GM19324 (cell line): ENCODE measurements at regions not wholly inside any gene's neighbourhood (a gene's known extent, or its start where the extent isn't known, plus 50 kb on each side); places are given as distances from the start of the nearest gene placed in this dataset.
"Not testable (repeated sequence)": the region's sequence is repeated elsewhere in the genome, so short reads cannot be mapped to it uniquely, and the experiment has no call there.

Source experiments
- ATAC-seq: cut with Tn5 transposase; IDR thresholded peaks from one replicate; pipeline ENCODE4 v1.9.1; 2021; ENCODE audit warnings: mild to moderate bottlenecking, moderate library complexity; ENCODE audit not compliant: unreplicated experiment, low FRiP score

DNA sequence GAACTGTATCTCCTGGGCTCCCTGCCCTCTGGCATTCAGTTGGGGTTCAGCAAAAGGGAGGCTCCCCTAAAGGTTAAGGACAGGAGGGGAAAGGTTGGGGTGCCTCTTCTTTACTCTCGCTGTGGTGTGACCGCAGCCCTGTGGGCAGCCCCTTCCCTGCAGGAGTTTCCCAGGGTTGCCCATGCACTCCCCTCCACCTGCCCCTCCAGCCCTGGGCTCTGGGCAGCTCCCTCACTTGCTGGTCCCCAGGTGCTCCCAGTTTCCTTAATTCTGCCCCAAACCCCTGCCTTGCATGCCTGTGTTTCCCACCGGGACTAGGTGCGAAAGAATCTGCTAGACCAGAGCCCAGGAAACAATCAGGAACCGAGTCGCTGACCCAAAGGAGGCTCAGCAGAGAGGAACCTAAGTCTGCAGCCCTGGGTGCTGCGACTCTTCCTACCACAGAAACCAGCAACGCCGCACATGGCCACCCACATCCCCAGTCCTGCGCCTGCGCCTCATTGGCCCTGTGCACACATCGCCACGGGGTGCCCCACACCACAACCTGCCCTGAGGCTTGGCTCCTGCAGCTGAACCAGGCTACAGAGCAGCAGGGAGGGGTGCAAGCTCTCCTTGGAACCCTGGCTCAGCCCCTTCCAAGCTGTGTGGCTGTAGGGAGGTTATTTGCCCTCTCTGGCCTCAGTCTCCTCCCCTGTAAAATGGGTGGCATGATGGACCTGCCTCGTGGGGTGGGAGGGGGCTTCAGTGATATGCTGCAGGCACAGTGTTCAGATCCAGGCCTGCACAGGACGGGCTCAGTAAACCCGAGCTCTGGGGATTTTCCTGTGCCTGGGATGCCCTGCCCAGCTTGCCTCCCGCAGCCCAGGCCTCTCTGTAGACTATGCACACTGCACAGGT, 487.6 kb downstream of the PREX1 start:
- ATAC-seq = no peak

DNA sequence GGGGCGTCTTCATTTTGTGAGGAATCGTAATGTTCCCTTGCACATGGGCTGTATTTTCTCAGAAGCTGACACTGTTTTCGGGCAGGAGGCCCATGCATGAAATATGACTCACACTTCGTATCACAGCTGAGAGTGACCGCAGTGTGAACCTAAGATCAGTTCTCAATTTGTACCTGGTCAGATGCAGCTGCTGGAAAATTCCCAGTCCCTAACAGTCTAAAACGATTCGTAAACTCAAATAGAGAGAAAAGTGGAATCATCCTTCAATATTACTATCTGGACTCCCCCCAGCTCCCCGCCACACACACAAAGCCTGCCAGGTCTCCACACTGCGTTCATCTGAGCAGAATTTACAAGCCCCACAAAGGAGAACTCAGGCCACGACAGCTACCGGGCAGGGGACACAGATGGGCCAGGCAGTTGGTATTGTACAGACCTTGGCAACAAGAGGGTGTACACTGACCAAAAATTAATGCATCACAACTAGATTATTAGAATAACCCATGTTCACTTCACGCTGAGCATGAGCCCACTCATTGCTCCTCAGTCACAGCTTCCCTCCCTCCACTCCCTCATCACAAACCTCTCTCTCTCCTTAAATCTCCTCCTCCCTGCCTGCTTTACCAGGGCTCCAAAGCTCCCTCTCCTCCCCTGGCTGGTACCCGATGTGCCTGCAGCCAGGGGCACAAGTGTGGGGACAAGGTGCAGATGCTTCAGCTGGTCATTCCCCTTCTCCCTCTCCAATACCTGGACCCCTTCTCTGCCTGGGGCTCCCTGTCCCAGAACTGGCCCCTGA, 488.4 kb downstream of the PREX1 start:
- ATAC-seq = no peak

DNA sequence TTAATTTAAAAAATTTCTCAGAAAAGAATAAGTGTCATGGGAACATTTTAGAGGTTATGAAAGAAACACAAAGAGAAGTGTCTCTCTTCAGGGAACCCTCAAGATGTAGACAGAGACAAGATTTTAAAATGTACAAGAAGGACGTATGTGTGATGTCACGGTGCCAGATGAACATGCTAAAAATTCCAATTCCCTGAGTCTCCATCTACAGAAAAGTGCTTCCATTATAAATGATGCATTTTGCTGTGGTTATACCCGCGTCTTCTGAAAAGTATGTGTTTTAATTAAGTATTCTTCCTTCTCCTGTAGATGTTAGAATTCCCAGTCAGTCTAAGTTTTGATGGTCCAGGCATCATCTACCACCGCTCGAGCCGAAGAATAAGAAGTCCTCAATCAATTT, 489.1 kb downstream of the PREX1 start:
- ATAC-seq = no peak

DNA sequence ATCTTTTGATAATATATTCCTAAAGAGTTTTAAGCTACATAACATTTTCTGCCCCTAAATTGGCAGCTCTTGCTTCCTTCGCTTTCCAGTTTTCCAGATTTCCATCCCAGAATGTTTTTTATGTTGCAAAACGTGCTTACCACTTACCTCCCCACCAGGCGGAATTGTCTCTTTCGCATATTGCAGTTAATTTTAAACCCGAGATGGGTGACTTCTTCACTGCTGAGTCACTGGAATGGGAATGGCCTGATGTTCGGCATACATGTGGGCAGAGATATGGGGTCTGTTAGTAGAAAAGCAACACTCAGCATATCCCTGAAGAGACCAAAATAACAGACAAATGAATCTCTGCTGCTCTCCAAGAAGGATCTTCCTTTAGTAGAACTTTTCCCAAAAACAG, 491.2 kb downstream of the PREX1 start:
- ATAC-seq = no peak

DNA sequence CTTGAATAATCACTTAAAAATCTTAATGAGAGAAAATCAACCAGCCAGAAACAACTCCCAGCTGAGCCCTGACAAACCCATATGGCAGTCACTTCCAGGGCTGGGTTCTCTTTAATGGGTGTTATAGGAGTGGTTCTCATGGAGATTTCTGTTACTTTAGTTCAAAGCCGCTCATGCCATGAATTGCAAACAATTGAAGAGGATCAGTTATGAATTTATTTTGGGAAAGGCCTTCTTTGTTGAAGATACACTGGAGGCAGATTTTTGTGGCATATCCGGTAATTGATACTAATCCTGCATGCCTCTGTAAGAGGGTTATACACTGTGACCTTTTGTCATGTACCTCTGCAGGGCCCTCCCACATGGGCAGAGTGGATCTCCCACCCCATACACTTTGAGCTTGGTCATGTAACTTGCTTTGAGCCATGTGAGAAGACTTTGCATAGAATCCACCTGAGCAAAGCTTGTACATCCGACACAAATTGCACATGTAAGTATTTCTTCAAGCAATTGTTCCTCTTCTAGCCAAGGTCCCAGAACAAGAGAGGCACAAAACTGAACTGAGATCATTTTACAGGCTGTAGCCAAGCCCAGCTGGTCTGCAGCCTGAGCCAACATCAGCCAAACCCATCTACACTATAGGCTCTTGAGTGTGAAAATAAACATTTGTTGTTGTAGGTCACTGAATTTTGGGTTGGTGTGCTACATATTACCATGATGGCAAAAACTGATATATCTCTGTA, 492.3 kb downstream of the PREX1 start:
- no peak for ATAC-seq

DNA sequence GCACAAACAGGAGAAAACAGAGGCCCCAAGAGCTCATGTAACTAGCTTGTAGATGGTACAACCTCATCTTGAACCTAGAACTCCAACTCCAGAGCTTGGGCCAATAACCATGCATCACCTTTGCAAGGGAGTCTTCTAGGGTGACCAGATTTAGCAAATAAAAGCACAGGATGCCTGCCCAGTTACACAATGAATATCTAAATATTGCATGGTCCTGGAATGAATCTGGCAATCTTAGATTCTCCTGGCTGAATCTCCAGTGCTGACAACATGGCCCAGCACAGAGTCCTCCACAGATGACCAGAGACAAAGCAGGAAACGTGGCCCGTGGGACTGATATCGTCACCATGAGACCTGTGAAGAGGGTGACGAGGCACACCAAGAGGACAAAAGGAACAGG, 494.1 kb downstream of the PREX1 start:
- no peak for ATAC-seq

DNA sequence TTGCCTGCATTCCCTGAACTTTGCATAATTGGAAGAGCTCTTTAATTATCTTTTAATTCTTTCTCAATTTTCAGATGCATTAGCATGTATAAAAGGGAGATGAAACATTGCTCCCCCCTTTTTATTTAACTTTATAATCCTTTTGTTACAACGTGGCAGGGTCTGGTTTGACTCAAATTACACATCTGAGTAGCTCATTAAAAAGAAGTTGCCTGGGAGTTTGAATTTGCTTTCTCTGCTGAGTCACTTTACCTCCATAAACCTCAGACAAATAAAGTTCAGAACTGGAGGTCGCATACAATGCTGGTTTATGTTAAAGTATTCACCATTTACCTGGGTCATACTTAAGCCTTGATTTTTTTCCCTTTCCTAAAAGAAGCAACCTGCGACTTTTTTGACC, 495.2 kb downstream of the PREX1 start:
- no peak for ATAC-seq

DNA sequence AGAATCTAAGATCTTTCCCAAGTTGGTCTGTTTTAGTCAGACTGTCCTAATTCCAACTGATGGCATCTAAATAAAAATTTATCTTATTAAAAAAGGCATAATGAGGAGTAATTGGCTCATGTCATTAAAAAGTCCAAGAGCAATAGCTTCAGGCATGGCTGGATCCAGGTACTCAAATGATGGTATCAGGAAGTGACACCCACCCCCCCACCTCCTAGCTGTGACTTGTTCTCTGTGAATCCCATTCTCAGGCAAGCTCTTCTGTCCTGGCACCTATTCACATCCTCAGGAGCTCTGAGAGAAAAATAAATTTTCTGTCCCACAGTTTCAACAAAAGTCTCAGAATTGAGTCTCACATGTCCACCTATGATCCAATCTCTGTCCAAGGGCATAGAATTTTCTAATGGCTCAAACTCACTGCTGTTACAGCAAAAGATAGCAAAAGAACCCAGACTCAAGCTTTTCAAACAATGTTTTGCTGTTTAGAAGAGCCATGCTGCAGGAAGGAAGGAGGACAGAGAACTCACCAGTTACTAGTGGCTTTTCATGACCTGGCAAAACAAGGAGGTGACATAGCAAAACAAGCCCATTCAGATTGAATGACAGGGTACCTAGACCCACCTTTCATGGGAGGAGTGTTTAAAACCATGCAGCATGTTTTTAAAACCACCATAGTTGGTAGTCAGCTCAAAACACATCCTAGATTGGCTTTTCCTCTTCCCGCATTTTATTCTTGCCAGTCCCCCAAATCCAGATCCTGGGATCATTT, 496.1 kb downstream of the PREX1 start:
- ATAC-seq = no peak

DNA sequence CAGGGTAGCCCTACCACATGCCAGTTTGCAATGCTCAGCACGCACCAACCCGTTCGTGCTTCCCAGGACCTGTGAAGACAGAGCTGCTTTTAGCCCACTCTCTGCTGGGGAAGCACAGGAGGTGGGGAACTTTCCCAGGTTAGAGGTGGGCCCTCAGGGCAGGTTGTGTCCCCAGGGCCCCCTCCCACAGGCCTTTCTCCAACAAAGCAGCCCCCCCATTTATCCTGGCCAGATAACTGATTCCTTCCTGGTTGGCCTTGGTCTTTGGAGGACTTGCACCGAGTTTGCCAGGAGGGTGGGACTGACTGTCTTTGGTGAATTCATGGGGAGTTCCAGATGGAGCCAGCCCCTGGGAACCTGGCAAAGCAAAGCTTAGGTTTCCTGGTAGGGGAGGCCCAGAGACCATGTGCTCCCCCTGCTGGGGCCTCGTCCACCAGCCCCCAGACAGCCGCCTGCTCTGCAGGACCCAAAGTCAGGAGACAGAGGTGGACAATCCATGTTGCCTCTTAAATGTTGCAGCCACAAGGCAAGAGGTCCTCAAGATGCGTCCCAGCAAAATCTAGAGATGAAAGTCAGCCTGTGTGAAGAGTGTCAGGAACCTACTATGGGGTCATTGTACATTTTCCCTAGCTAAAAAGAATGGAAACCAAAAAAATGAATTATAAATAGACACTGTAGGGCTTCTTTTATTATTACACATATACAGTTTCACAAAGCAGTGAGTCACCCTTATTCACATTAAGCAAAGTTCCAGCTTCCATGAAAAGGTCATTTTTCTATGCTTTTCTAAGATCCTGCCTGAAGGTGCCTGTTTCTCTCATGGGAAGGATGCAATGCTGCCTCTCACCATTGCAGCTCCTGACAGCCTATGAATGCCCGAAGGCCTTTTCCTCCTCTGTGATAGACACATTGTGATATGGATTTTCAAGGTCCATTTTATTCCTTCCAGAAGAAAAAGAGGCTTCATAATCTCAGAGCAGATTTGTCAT, 497.8 kb downstream of the PREX1 start:
- no peak for ATAC-seq

DNA sequence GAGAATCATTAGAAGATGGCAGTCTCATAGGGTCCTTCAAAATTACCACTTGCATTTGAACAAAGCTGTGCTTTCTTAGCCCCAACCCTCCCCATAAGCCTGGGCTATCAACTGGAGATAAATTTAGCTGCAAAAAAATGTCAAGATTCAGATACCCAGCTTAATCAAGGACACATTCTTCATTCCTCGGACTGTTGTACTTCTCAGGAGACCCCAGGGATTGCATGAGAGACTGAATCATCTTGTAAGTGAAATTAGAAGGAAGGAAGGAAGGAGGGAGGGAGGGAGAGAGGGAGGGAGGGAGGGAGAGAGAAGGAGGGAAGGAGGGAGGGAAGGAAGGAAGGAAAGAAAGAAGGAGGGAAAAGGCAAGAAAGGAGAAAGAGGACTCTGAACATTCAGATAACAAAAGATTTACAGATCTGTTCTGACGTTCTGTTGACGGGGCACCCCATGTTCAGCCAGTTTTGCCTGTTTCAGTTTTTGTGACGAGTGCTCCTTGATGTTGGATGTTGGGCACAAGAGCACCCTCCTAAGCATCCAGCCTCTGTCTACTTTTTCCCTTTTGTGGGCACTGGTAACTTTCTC, 498.7 kb downstream of the PREX1 start:
- ATAC-seq = no peak

DNA sequence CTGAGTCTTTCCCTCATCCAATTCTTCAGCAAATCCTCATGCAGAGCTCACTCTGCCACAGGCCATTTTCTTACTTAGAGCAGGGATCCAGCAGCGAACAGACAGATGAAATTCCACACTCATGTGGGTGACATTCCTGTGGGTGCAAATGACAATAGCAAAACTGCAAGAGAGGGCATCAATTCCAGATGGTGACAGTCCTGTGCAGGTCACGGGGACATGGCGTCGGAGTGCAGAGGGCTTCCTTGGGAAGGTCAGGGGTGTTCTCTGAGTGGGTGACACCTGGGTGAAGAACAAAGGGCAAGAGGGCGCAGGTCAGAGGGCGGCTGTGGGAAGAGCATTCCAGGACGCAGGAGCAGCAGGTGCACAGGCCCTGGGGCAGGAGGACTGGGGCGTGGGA, 500.0 kb downstream of the PREX1 start:
- ATAC-seq = not testable (repeated sequence)

DNA sequence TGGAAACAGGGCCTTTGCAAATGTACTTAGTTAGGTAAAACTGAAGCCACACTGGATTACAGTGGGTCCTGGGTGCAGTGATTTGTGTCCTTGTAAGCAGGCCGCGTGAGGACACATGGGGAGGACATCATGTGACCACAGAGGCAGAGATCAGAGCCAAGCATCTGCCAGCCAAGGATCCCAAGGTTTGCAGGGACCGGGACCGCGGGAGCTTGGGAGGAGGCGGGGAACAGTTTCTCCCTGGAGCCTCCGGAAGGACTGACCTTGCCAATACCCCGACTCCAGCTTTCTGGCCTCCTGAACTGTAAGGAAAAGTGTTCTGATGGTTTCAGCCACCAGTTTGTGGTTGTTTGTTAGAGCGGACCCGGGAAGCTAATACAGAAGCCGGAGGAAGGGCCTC, 500.9 kb downstream of the PREX1 start:
- no peak for ATAC-seq

DNA sequence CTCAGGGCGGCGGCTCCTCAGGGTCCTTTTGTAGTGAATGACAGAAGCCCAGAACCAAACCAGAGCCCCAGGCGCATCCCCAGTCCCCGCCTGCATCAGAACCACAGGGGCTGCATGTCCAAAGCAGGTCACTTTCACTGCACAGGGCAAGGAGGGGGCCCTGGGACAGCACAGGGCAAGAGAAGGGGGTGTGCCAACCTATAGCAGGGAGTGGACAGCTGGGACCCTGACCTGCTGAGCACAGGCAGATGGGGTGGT, 501.4 kb downstream of the PREX1 start:
- ATAC-seq = no peak

DNA sequence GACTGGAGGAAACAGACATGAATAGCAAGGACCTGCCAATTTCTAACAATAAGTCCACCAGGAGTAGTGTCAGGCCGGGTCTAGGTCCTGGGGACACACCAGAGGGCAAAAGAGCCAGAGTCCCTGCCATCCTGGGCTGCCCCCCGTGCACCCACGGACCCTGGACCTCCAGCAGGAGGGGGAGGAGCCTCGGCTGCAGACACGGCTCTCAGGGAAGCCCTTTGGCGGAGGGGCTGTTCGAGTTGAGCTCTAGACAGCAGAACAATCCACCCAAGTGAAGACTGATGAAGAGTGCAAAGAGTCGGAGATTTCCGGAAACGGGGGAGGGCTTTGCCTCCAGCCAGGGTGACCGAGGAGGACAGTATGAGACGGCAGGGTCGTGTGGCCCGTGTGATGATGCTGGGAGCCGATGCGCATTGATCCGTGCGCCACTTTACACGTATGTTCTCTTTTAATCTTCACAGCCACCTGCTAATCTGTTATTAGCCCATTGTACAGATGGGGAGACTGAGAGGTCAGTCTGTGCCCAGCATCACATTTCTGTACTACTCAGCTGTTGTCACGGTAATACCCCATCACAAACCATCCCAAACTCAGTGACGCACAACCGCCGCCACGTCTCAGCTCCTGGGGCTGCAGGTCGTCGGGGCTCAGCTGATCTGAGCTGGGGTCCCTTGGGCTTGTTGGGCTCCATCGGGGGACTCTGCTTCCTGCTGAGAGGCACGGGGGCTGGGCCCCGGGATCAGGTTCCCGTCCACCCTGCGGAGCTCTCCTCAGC, 502.0 kb downstream of the PREX1 start:
- ATAC-seq = no peak

DNA sequence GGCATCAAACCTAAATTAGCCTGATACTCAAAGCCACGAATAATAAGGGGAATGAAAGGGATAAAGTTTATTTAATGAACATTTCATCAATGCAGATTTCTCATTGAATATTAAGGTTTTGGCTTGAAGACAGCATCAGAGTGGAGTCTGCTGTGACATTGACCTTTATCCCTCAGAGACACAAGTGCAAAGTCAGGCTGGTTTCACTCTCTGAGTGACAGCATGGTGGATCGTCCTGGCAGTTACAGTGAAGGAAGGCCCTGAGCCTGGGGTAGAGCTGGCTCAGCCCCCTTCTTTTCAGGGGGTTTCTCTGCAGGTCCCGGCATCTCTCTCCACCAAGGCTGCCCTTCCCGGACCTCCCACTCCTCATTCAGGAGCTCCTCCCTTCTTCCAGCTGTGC, 503.1 kb downstream of the PREX1 start:
- ATAC-seq = no peak

DNA sequence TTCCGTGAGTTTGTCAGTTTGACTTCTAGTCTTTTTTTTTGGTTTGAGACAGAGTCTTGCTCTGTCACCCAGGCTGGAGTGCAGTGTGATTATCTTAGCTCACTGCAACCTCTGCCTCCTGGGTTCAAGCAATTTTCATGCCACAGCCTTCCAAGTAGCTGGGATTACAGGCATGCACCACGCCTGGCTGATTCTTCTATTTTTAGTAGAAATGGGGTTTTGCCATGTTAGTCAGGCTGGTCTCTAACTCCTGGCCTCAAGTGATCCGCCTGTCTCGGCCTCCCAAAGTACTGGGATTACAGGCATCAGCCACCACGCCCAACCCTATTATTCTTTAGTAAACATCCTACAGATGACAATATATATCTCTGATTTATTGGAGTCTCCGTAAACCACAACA, 506.5 kb downstream of the PREX1 start:
- no peak for ATAC-seq

DNA sequence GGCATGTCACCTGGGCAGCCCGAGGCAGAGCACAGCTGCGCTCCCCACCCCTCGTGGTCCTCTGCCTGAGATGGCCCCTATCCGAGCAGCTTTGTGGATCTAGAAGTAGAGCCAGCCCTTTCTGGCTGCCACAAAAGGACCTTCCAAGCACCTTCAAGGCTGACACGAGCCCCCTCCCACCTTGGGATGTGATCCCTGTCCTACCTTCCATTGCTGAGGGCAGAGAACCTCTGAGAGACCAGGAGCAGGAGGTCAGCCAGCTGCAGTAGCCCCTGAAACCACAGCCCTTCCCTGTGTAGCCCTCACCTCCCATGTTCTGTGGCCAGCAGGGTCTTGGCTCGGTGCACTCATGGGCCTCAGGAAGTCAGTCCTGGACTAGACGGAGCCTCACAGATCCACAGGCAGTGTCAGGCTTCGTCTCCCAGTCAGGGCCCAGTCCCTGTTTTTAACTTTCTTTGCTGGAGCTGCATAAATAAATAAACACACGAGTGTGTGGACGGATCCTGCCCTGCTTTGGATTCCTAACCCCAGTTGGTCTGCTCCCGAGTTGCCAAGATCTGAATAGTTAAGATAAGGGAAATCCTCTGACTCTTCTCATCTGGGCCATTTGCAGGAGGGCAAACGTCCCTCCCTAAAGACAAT, 507.7 kb downstream of the PREX1 start:
- no peak for ATAC-seq

DNA sequence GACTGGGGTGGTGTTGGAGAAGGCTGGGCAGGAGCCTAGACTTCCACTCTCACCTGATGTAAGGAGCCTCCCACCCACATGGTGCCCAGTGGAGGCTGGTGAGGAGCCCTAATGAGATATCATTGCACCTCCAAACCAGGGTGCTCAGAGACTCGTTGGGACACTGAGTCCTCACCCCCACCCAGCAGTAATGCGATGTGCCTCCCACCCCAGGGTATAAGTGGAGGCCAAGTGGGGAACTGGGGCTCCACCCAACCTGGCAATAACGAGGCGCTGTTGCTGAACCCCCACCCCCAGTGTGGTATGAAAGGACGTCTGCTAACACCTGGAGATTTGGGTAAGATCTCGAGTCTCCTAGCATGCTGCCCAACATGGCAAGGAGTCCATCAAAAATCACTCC, 510.2 kb downstream of the PREX1 start:
- no peak for ATAC-seq
